K562 (cell line): ENCODE measurements at regions not wholly inside any gene's neighbourhood (a gene's known extent, or its start where the extent isn't known, plus 50 kb on each side); places are given as distances from the start of the nearest gene placed in this dataset.

ENCODE experiments used
- BRCA1 ChIP-seq, 2 experiments: fragments of 450-650 bp in 1 of 2; sonication (generic) in 1 of 2; formaldehyde crosslinking in 1 of 2; IDR thresholded peaks; 2 replicates each; pipeline versions ENCODE4 v1.5.0 to v1.6.1; 2017 to 2020; ENCODE audit warnings: mild to moderate bottlenecking in 1 of 2, missing genetic modification reagents in 1 of 2
- EP300 ChIP-seq: IDR thresholded peaks from 2 replicates; pipeline ENCODE4 v1.6.1; 2012; ENCODE audit warnings: low read length, improper control_type of control experiment
- GMEB1 ChIP-seq: fragments of 250-450 bp; sonication (Bioruptor Pico); IDR thresholded peaks from 2 replicates; pipeline ENCODE4 v1.4.0; 2020; ENCODE audit warnings: mild to moderate bottlenecking
- PHB ChIP-seq: fragments of 250-450 bp; sonication (Bioruptor Pico); IDR thresholded peaks from 2 replicates; pipeline ENCODE4 v1.5.0; 2021
- RBM17 ChIP-seq: fragments of 200-400 bp; formaldehyde crosslinking; IDR thresholded peaks from 2 replicates; pipeline ENCODE4 v1.6.1; 2017; ENCODE audit warnings: low read depth, mild to moderate bottlenecking, low read length, borderline replicate concordance
- TCF7L2 ChIP-seq: fragments of 150-350 bp; IDR thresholded peaks from 2 replicates; pipeline ENCODE4 v1.6.1; 2016; ENCODE audit warnings: low read depth, mild to moderate bottlenecking, low read length, moderate library complexity
- YY1 ChIP-seq, 3 experiments: IDR thresholded peaks; 2 replicates each; pipeline ENCODE4 v1.6.1; 2011; ENCODE audit warnings: low read length in 2 of 3, mild to moderate bottlenecking in 2 of 3, moderate library complexity in 2 of 3, borderline replicate concordance in 1 of 3, control low read depth in 1 of 3, low read depth in 1 of 3; ENCODE audit not compliant: insufficient read depth in 3 of 3, insufficient replicate concordance in 2 of 3, control insufficient read depth in 1 of 3, insufficient read length in 1 of 3; ENCODE audit errors: extremely low read depth in 1 of 3
- ZNF253 ChIP-seq: fragments of 250-450 bp; sonication (Bioruptor Pico); conservative IDR thresholded peaks from 2 replicates; pipeline ENCODE4 v1.6.1; 2021; ENCODE audit warnings: mild to moderate bottlenecking
- ZNF318 ChIP-seq, 2 experiments: fragments of 450-650 bp; IDR thresholded peaks; 2 replicates each; pipeline ENCODE4 v1.6.1; 2016; ENCODE audit warnings: mild to moderate bottlenecking in 2 of 2, borderline replicate concordance in 1 of 2, low read depth in 1 of 2, moderate library complexity in 1 of 2
- ZNF79 ChIP-seq: fragments of 250-450 bp; sonication (Bioruptor Pico); IDR thresholded peaks from 2 replicates; pipeline ENCODE4 v1.4.0; 2020; ENCODE audit warnings: low read depth, mild to moderate bottlenecking, moderate library complexity
- ZSCAN29 ChIP-seq: fragments of 450-650 bp; IDR thresholded peaks from 2 replicates; pipeline ENCODE4 v1.6.1; 2017

- no peak for TF ChIP-seq ZNF318 (IDR thresholded peaks at IDR 0.05; ENCODE audit: borderline replicate concordance in 1 of 2, low read depth in 1 of 2)
- TF ChIP-seq ZNF253 = no peak
- no peak for TF ChIP-seq ZSCAN29
- no peak for TF ChIP-seq GMEB1 (CRISPR knock-in tag)
- TF ChIP-seq YY1 (IDR thresholded peaks at IDR 0.05; ENCODE audit: borderline replicate concordance in 1 of 3, control insufficient read depth in 1 of 3, extremely low read depth in 1 of 3, insufficient read depth in 3 of 3, insufficient read length in 1 of 3, insufficient replicate concordance in 2 of 3, low read depth in 1 of 3, low read length in 2 of 3) = no peak
- no peak for TF ChIP-seq PHB
- TF ChIP-seq BRCA1 (IDR thresholded peaks at IDR 0.05) = no peak
- TF ChIP-seq BRCA1 (CRISPR knock-in tag; IDR thresholded peaks at IDR 0.05) = no peak
- TF ChIP-seq RBM17 = no peak
- TF ChIP-seq TCF7L2 = no peak
- no peak for TF ChIP-seq ZNF79 (CRISPR knock-in tag)
- no peak for TF ChIP-seq EP300
Observed at GRCh38 chr6:97450087-97450486, 167.1 kb upstream of the MMS22L start (continued).
